ENCODE measurements at regions not wholly inside any gene's neighbourhood (a gene's known extent, or its start where the extent isn't known, plus 50 kb on each side); places are given as distances from the start of the nearest gene placed in this dataset.

- Histone ChIP-seq H2BK20ac (ENCODE audit: low read length) (no peak overlapping the region), H3K4me1 (replicated peaks in 1 of 4; ENCODE audit: control insufficient read depth in 3 of 4, insufficient read depth in 4 of 4, low read length in 3 of 4) (no peaks in the 10 kb centered on the region), H4K91ac (replicated peaks; ENCODE audit: insufficient read length, low read length) (no peak overlapping the region), H3K23ac (ENCODE audit: insufficient read length) (no peak overlapping the region), H4K8ac (ENCODE audit: extremely low read depth, insufficient read depth, low read length) (no peak overlapping the region), H3K14ac (ENCODE audit: insufficient read length) (no peak overlapping the region), H2AFZ (ENCODE audit: low read length) (no peak overlapping the region), H4K20me1 (replicated peaks in 1 of 2; ENCODE audit: control insufficient read depth in 1 of 2, insufficient read depth in 2 of 2, low read length in 2 of 2) (no peaks in the 10 kb centered on the region), H2BK120ac (replicated peaks; ENCODE audit: low read depth, low read length) (no peak overlapping the region), H3K79me1 (ENCODE audit: low read depth, low read length) (no peaks in the 10 kb centered on the region), H3K23me2 (ENCODE audit: low read depth, low read length) (no peaks in the 10 kb centered on the region), H3K9me3 (ENCODE audit: insufficient read depth in 2 of 2, low read depth in 1 of 2, low read length in 1 of 2) (no peaks in the 10 kb centered on the region), H3K27ac (ENCODE audit: low read depth, low read length) (no peak overlapping the region), H3K4me2 (ENCODE audit: insufficient read depth in 1 of 2, low read depth in 2 of 2, low read length in 2 of 2) (no peak overlapping the region), H2BK12ac (ENCODE audit: low read depth, low read length) (no peak overlapping the region), H4K5ac (ENCODE audit: insufficient read length, low read depth, low read length) (no peak overlapping the region), H2BK5ac (ENCODE audit: low read depth, low read length) (no peak overlapping the region), H3K4me3 (ENCODE audit: extremely low read depth in 1 of 4, insufficient read depth in 2 of 4, low read depth in 3 of 4, low read length in 4 of 4) (no peak overlapping the region), H2AK5ac (ENCODE audit: low read depth, low read length) (no peak overlapping the region), H3K27me3 (replicated peaks in 1 of 4; ENCODE audit: control insufficient read depth in 3 of 4, extremely low read depth in 1 of 4, insufficient read depth in 3 of 4, low read length in 3 of 4) (no peaks in the 10 kb centered on the region), H3K36me3 (ENCODE audit: control insufficient read depth in 2 of 4, insufficient read depth in 4 of 4, low read length in 3 of 4) (no peaks in the 10 kb centered on the region), H3K4ac (replicated peaks; ENCODE audit: insufficient read length, low read depth, low read length) (no peak overlapping the region), H3K56ac (replicated peaks; ENCODE audit: insufficient read length, low read depth, low read length) (no peak overlapping the region), H3K18ac (ENCODE audit: extremely low read depth, low read length) (no peak overlapping the region), H3K79me2 (ENCODE audit: control insufficient read depth in 1 of 2, insufficient read depth in 2 of 2, low read length in 2 of 2) (no peaks in the 10 kb centered on the region), H2BK15ac (ENCODE audit: low read length) (no peak overlapping the region), H3K9ac (replicated peaks in 1 of 4; ENCODE audit: extremely low read depth in 1 of 4, low read depth in 3 of 4, low read length in 3 of 4) (no peak overlapping the region)
- CTCF ChIA-PET (ENCODE audit: partially characterized antibody), result no interaction called here
- POLR2A ChIA-PET (ENCODE audit: partially characterized antibody), result no interaction called here
- no peak for FAIRE-seq
- no peak for DNase-seq (ENCODE audit: low read depth in 1 of 2, low spot score in 2 of 2)
- 77% methylated on average over 2 of the region's 2 CpGs; no CpG with 5 or more reads in 1 of the 2 experiments for WGBS, 2 experiments (ENCODE audit: extremely low coverage in 1 of 2, insufficient coverage in 1 of 2, insufficient read length in 1 of 2, insufficient replicate concordance in 2 of 2, low coverage in 1 of 2, low lambda C conversion rate in 2 of 2, missing lambda C conversion rate in 1 of 2)
Measured at GRCh38 chr20:39480276-39481043, 518.3 kb downstream of the DHX35 start.
